Thyroid gland (tissue), 4 donors: ENCODE measurements at regions not wholly inside any gene's neighbourhood (a gene's known extent, or its start where the extent isn't known, plus 50 kb on each side); places are given as distances from the start of the nearest gene placed in this dataset.

ENCODE experiments used
- DNase-seq, 2 donors: peaks; one replicate each; pipeline ENCODE4 v3.0.0-alpha.2; 2019
- H3K27ac ChIP-seq, 3 donors: fragments of 200-600 bp; sonication (generic); 1 replicate in 2 of 3; 2 replicates in 1 of 3; pipeline ENCODE4 v1.5.1; 2016 to 2019; ENCODE audit warnings: mild to moderate bottlenecking in 1 of 3, moderate library complexity in 1 of 3
- H3K27me3 ChIP-seq: fragments of 200-600 bp; sonication (generic); one replicate; pipeline ENCODE4 v1.5.1; 2019
- H3K36me3 ChIP-seq, 2 donors: fragments of 200-600 bp; sonication (generic); one replicate each; pipeline ENCODE4 v1.5.1; 2016 to 2019
- H3K4me1 ChIP-seq, 2 donors: fragments of 200-600 bp; sonication (generic); one replicate each; pipeline ENCODE4 v1.5.1; 2017 to 2019
- H3K4me3 ChIP-seq, 3 donors: fragments of 200-600 bp; sonication (generic); replicated peaks in 1 of 3; 1 replicate in 2 of 3; 2 replicates in 1 of 3; pipeline ENCODE4 v1.5.1; 2016; ENCODE audit warnings: mild to moderate bottlenecking in 1 of 3
- H3K9me3 ChIP-seq: fragments of 200-600 bp; sonication (generic); one replicate; pipeline ENCODE4 v1.5.1; 2017
- POLR2A ChIP-seq, 2 donors: fragments of 450-650 bp; IDR thresholded peaks; one replicate each; pipeline ENCODE4 v1.6.1; 2017; ENCODE audit warnings: antibody characterized with exemption in 2 of 2, mild to moderate bottlenecking in 2 of 2, moderate library complexity in 1 of 2
- WGBS, 2 donors: methylation state at CpG; one replicate each; pipeline ENCODE4 v1.1.5; 2017; 5-methylcytosine and 5-hydroxymethylcytosine counted together
- intact Hi-C: fragments of 100-400 bp; cut with DNase I; formaldehyde crosslinking; loops from one replicate; pipeline ENCODE4 v1.15.1; 2023
- TF ChIP-seq, protein P1 (sequence below), 6 experiments: fragments of 200-600 bp in 3 of 6; fragments of 450-650 bp in 3 of 6; sonication (generic) in 3 of 6; IDR thresholded peaks; one replicate each; pipeline ENCODE4 v1.5.1; 2016 to 2019; ENCODE audit warnings: antibody characterized with exemption in 6 of 6, mild to moderate bottlenecking in 2 of 6, inconsistent platforms in 1 of 6, moderate library complexity in 1 of 6

DNA sequence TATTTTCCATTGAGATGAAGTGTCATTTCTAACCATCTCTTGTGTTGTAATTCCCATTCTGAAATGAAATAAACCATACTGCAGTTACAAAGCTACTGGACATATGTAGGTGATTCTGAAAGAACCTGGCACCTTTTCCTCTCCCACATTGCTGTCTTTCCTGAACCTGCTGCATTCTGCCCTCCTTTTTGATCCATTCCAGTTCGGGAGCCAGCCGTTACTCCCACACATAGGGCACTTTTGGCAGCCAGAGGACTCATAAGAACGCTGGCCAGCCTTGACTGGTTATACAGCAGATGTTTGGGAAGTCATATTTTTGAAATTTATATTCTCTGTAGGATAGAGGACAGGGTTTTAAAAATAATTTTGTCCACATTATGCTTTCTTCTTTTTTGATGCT lies 369.8 kb upstream of the CDH7 start:
- no peak for DNase-seq
- H3K9me3 ChIP-seq, result no peaks in the 10 kb centered on the region
- H3K27me3 ChIP-seq, result no peaks in the 10 kb centered on the region
- intact Hi-C loops, result no loop called here
- H3K36me3 ChIP-seq, result no peaks in the 10 kb centered on the region
- 72 to 74% methylated on average over 3 of the region's 3 CpGs for WGBS, 2 donors
- no peak for TF ChIP-seq POLR2A (IDR thresholded peaks at IDR 0.05)
- TF ChIP-seq, protein P1, sequence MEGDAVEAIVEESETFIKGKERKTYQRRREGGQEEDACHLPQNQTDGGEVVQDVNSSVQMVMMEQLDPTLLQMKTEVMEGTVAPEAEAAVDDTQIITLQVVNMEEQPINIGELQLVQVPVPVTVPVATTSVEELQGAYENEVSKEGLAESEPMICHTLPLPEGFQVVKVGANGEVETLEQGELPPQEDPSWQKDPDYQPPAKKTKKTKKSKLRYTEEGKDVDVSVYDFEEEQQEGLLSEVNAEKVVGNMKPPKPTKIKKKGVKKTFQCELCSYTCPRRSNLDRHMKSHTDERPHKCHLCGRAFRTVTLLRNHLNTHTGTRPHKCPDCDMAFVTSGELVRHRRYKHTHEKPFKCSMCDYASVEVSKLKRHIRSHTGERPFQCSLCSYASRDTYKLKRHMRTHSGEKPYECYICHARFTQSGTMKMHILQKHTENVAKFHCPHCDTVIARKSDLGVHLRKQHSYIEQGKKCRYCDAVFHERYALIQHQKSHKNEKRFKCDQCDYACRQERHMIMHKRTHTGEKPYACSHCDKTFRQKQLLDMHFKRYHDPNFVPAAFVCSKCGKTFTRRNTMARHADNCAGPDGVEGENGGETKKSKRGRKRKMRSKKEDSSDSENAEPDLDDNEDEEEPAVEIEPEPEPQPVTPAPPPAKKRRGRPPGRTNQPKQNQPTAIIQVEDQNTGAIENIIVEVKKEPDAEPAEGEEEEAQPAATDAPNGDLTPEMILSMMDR (IDR thresholded peaks at IDR 0.05), result no peak
- no peak overlapping the region for H3K4me3 ChIP-seq
- no peaks in the 10 kb centered on the region for H3K4me1 ChIP-seq
- no peak overlapping the region for H3K27ac ChIP-seq

DNA sequence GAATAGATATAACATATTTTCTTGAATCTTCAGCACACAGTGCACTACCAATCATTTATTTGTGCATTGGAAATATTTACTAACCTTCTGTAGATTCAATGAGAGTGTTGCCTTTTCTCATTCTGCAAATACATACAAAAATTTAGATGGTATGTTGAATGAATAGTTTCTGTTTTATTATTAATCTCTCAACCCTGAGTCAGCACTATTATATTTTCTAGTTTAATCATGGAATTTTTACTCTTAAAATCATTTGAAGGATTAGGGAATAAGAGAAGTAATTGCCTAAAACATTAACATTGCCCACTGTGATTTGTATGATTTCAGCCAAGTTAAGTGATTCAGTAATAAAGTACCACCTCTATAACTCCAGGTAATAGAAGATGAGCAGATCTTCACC lies 370.2 kb upstream of the CDH7 start:
- Histone ChIP-seq H3K27ac (no peak overlapping the region), H3K27me3 (no peaks in the 10 kb centered on the region), H3K36me3 (no peaks in the 10 kb centered on the region), H3K9me3 (no peaks in the 10 kb centered on the region), H3K4me1 (no peaks in the 10 kb centered on the region), H3K4me3 (no peak overlapping the region)
- intact Hi-C loops, result no loop called here
- no peak for TF ChIP-seq POLR2A (IDR thresholded peaks at IDR 0.05)
- TF ChIP-seq, protein P1 (IDR thresholded peaks at IDR 0.05), result no peak
- no peak for DNase-seq

DNA sequence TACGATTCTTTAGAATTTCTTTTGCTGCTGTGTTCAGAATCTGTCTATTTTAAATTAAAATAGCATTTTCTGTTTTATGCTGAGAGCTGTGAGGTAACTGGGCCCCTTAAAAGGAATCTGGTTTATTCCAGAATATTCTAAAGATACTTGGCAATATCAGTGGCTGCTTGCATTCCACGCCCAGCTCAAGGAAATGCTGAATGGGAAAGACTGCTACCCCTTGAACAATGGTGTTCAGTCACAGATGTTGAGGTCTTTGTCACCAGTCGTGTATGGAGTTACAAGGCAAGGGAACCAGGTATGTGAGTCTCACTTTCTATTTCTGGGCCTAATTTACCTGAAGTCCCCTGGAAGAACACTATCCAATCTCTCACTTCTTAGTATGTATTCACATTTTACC lies 377.9 kb upstream of the CDH7 start:
- H3K27me3 ChIP-seq, result no peaks in the 10 kb centered on the region
- no peaks in the 10 kb centered on the region for H3K9me3 ChIP-seq
- no peaks in the 10 kb centered on the region for H3K36me3 ChIP-seq
- H3K4me3 ChIP-seq, result no peak overlapping the region
- H3K4me1 ChIP-seq, result no peaks in the 10 kb centered on the region
- whole genome bisulfite sequencing, 2 donors, result 79 to 85% methylated on average over 3 of the region's 3 CpGs
- H3K27ac ChIP-seq, result no peak overlapping the region
- intact Hi-C loops, result no loop called here
- no peak for DNase-seq
- no peak for TF ChIP-seq POLR2A (IDR thresholded peaks at IDR 0.05)
- TF ChIP-seq, protein P1 (IDR thresholded peaks at IDR 0.05), result no peak

DNA sequence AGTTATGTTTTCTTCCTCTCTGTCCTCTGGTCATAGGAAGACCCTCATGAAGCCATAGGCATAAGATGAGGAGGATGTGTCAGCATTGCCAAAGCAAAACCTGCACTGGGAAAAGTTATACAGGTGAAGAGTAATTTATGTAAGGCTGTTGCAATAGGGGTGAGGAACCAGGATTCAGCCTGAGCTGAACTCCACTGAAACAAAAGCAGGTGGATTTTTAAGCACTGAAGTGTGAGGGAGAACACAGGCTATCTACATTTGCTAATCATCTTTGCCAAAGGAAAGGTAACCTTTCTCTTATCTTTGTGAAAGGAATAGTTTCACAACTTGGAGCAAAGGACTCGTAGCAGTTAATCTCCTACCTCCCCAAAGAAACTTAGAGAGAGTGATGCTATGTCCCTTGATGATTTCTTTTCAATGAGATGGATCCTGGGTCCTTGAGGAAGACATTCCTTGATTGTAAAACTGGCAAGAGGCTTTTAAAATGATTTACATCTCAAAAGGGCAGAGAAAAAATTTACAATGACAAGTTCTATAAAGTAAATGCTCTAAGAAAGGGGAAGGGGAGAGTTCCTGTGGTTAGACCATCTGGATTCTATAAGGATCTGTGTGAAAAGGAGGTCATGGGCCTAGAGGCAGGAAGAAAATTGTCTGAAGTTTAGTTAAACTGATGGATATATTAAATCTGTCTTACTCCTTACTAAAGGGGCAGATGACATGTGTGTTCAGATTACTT lies 385.4 kb upstream of the CDH7 start:
- Histone ChIP-seq H3K36me3 (no peaks in the 10 kb centered on the region), H3K4me3 (no peak overlapping the region), H3K27me3 (no peaks in the 10 kb centered on the region), H3K4me1 (no peaks in the 10 kb centered on the region), H3K9me3 (no peaks in the 10 kb centered on the region), H3K27ac (no peak overlapping the region)
- WGBS, 2 donors, result 19 to 65% methylated on average over 1 of the region's 1 CpG
- intact Hi-C loops, result no loop called here
- no peak for DNase-seq
- TF ChIP-seq POLR2A (IDR thresholded peaks at IDR 0.05), result no peak
- TF ChIP-seq, protein P1 (IDR thresholded peaks at IDR 0.05), result no peak

DNA sequence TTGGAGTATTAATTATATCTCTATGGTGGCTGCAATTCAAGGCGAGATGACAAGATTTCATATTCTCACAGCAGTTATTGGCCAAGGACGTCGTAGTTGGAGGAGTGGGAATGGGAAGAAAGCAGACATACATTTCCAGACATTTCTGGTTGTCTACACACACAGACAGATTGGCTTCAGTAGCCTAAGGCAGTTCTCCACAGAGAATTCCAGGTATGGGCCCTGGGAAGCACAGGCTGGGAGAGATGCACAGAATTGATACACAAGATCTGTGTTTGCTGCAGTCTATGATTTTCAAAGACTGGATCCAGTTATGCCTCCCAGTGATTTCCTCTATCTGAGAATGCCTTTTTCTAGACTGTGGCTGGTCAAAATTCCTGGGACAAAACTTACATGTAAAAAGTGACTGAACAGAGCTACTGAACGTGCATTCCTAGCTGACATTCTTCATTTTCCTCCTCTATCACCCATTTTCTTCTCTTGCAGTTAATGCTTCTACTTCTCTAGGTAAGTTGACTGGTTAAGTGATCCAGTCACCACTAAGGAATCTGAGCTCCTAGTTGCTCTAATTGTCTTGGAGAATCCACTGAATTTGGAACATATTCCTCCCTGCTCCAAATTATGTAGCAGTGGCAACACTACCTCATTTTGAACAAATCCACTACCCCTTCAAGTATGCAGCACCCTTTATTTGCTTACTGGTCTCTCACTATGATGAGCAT lies 386.7 kb upstream of the CDH7 start:
- H3K4me3 ChIP-seq, result no peak overlapping the region
- H3K9me3 ChIP-seq, result no peaks in the 10 kb centered on the region
- no peaks in the 10 kb centered on the region for H3K27me3 ChIP-seq
- intact Hi-C loops, result no loop called here
- H3K4me1 ChIP-seq, result no peaks in the 10 kb centered on the region
- 75 to 79% methylated on average over 4 of the region's 4 CpGs for WGBS, 2 donors
- DNase-seq, result no peak
- no peak overlapping the region for H3K27ac ChIP-seq
- TF ChIP-seq, protein P1 (IDR thresholded peaks at IDR 0.05), result no peak
- TF ChIP-seq POLR2A (IDR thresholded peaks at IDR 0.05), result no peak
- no peaks in the 10 kb centered on the region for H3K36me3 ChIP-seq
